CD4-positive, alpha-beta T cell treated with Interferon alpha-2 for 1 hour (primary cell): ENCODE measurements at regions not wholly inside any gene's neighbourhood (a gene's known extent, or its start where the extent isn't known, plus 50 kb on each side); places are given as distances from the start of the nearest gene placed in this dataset.

Source experiments
- DNase-seq, 2 donors: peaks; one replicate each; pipeline ENCODE4 v3.0.0-alpha.2; 2020 to 2022

DNA sequence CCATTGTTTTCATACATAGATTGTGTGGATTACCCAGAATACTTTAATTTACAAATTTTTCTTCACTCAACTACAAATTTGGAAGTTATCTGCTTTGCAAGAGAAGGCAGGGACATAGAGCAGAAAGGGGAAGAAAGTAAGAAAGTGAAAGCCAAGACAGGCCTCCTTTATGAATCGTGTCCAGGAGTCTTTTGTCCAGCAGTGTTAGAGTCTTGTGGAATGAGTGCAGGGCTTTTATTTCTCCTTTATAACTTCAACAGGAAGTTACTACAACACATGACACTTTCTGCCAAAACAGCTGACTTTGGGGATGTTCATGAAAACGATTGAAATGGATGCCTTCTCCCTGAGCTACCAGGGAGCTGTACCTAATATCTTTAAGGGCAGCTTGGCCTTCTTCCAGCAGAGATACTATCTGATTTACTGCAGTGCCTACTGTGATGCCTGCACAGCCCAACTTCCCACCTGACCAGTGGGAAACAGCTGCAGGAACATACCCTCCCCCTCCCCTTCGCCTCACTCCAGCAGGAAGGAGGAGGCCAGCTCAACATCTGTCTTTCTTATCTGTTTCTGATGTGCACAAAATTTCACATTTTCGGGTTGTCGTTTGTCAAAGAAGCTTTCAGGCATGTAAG, 557.7 kb upstream of the SLIT2 start:
- DNase-seq, result no peak

DNA sequence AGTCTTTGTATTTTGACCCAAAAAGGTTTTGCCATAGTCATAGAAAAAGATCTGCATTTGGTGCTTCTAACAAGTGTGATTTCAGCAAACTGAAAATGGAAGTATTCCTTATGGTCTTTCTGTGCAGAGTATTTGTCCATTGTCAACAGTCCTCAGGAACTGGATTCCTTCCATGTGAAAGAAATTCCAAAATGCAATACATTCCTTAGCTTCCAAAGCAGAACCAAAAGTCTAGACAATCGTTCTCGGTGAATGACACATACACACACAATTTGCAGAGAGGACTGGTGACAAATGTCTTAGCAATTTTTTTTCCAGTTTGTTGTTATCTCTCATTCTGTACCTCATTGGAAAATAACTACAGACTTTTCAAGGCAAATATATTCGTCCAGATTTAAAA, 562.2 kb upstream of the SLIT2 start:
- DNase-seq, result no peak

DNA sequence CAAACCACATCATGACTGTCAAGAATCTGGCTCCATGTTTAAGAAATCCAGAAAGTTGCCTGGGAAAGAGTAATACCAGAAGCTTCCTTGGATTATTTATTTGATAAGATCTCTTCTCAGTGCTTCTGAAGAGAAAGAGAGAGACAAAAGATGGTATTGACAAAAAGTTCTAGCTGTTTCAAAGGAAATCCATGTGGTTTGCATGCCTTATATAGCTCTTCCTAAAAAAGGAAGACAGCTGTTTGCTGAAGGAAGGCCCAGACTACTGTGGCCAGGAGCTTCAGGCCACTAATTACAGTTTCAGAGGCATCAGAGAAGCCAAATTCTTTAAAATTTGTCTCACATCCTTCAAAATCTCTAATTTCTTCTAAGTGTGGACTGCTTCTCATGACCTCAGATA, 565.2 kb upstream of the SLIT2 start:
- no peak for DNase-seq

DNA sequence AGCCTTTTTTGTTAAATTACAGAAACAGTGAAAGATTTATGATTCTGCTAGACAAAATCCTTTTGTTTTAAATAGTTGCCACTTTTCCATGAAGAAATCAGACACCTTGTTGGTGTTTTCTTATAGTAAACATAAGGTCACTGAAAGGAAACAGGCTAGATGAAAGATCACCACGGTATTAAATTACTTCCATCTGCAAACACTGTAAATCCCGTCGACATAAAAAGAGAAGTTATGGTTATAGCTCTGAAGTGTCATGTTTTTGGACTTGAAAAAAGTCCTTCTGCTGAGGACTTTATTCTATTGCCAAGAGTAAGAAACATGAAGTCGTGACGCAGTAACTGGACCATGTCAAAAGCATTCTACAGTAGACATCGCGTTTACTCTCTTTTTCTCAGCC, 567.6 kb upstream of the SLIT2 start:
- DNase-seq, result no peak

DNA sequence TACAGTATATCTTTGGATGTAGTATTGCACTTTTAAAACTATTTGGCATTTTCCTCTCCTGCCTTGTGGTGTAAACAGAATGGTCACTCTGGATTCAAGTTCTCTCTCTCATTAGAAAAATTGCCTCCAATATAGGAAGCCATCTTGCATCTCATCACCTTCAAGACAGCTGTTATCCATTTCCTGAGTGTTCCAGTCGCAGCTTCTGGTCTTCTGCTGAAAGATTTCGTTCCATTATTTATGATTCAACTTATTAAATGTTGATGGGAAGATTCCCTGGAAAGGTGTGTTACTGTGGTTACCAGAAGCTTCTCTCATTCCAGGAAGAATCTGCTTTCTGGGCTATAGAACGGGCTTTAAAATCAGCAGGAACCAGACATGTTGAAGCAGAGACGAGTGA, 568.3 kb upstream of the SLIT2 start:
- no peak for DNase-seq

DNA sequence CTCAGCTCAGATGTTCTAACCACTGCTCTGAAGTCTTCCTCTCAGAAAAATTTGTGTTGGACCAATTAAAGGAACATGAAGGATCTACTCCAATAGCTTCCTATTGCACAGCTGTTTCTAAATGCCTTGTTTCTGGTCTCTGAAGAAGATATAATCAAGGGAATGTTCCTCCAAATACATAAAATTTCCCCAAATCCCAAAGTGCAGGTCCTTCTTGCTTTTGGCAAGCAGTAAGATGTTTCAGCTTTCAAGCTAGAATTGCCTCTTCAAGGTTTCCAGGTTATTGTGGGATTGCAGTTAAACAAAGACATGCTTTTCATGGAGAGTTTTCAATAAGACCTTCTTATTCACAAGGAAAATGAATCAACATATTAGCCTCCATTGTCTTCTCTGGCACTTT, 574.5 kb upstream of the SLIT2 start:
- no peak for DNase-seq

DNA sequence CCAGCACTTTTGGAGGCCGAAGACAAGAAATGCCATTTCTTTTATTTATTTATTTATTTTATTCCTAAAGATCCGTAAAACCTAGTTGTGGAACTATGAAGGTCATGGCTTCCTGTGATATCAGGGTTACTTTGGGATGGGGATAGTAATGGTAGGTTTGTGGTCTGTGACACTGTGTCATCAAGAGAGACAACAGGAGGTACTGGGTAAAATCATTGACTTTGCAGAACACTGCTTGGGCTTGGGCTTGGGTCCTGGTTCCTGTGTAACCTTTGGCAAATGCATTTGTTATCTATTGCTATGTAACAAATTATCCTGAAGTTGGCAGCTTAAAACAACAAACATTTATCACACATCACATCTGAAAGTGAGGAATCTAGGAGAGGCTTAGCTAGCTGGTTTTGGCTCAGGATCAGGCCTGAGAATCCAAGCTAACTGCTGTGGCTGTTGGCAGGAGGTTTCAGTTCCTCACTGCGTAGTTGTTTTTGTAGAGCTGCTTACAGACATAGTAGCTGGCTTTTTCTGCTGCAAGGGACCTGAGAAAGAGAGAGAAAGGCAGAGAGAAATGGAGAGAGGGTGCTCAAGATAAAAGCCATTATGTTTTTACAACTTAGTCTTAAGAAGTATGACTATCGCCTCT, 576.4 kb upstream of the SLIT2 start:
- no peak for DNase-seq

DNA sequence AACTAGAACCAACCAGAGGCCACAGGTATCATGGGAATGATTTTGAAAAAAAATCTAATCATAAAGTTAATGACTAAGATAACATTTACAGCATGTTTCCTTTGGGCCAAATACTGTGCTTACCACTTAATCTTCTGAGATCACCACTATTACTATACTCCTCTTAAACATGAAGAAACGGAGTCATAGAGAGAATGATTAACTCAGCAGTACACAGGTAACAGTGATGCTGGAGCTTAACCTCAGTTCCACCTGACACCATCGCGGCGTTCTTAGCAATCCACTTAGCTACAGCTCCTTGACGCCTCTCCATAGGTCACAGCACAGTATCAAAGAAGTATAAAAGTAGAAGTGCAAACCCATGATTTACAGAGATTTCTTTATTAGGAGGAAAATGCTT, 592.6 kb upstream of the SLIT2 start:
- no peak for DNase-seq

DNA sequence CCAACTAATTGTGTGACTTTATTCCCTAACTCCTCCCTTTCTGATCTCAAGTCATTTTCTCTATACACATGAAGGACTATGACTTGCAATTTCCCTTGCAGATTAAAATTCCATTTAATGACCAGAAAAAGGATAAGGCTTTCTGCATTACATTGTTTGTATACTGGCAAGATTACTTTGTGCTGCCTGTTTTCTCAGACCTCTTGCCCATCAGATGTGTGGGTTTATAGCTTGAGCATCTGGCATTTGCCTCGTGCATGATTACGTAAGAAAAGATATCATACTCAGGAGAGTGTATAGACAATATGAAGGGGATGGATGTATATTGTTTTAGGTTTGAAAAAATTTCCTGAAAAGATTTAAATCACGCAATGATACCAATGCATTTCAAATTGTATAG, 593.8 kb upstream of the SLIT2 start:
- DNase-seq, result no peak

DNA sequence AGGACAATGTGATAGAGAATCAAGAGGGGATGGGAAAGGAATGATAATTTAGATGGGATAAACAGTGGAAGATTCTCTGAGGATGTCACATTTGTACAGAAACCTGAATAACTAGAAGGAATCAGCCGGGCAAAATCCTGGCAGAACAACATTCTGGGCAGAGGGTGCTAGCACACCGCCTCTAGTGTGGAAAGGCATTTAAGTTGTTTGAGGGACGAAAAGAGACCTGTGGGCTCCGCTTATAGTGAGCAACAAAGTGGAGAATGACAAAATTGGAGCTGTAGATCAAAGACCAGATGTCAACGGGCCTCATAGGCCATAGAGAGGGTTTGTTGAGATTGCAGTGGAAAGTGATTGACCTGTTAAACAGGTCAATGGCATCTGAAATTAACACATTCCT, 596.0 kb upstream of the SLIT2 start:
- DNase-seq, result no peak

DNA sequence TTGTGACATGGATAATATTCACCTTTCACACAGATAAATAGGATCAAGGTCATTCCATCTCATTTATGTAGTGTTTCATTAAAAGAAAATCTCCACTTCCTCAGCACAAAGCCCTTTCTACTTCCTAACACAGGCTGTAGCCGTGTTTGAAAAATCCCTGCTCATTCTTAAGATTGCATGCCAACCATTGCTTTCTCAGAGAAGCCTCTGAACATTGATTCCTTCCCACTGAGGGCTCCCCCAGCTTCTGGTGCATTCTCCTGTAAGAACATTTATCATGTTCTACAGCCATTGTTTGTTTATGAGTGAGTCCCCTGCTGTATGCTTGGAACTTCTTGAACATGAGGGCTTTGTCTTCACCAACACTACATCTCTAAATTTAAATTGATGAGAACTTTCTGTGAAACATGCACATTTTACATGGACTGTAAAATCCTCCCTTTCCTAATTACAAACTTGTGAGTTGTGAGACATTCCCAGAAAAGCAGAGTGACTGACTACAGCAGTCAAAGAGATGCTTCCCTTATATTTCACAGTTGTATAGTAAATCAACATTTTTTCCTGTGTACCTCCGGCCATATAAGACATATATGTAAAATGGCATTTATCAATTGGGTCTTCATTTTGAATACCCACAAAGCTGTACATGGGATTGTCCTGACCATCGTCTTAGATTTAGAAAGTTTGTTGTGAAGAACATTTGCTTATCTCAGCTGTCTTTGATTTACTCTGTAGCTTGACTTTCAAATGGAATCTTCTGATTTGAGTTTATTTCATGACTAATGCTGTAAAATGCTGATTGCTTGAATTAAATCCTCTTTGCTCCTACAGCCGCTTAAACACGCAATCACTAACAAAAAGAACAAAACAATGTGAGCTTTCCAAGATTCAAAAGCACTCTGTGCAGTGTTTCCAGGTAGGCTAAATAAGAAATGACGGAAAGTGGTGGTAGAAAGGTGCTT, 600.5 kb upstream of the SLIT2 start:
- no peak for DNase-seq

DNA sequence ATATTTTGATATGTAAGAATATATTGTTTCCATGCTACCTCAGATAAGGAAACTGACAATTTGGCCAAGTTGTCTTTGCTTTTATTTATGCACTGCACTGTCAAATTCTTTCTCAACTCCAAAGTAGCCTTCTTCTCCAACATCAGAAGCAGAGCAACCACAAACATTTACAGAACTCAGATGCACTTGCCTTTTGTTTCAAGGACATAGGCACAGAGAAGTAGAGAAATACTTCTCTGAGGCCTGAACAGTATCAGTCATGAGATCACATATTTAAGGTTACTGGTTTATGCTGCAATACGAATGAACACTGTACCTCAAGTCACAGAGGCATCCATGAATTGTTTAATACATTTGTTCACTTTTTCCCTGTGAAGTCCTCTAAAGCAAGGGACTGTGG, 606.1 kb upstream of the SLIT2 start:
- DNase-seq, result no peak

DNA sequence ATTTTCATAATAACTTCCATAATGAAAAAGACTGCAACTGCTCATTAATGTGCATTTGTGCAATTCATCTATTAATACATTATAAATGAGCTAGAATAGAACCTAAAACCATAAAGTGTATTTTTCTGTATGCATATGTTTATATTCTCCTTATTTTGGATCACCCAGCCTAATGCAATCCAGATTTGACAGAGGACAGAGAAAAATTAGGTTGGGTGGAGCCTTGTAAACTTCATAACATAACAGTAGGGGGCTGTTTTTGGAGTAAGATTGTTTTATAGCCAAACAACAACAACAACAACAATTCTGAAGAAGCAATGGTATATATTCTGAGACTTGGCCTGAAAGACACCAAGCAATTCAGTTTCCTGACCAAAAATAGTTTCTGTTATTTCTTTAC, 615.3 kb upstream of the SLIT2 start:
- no peak for DNase-seq

DNA sequence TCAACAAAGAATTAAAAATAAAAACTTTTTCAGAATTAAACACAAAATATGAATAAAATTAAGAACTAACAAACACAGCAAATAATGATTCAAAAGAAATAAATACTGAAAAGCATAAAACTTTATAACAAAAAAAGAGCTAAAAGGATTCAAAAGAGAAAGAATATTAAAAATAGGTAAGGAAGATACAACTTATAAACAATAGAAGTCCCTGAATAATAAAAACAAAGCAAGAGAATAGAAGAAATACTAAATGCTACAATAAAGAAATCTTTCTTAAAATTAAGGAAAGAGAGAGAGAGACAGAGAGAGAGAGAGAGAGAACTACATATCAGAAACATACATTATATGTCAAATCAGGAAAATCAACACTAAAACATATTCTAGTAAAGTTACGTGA, 619.9 kb upstream of the SLIT2 start:
- no peak for DNase-seq

DNA sequence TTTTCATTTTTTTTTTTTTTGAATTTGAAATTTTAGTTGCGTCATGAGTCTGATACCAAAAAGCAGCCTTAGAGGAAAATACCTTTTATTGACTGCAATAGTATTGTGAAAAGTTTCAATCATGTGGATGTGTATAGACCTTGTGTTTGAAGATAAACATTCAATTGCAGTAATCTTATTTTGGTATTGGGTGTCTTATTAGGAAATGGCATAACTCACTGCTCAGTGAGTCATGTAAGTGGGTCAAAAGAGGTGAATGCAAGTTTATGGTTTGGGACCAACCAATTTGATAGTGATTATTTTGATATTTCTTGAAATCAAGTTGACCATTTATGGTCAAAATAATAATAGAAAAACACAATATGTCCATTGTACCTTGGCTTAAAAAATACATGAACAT, 627.8 kb upstream of the SLIT2 start:
- DNase-seq, result no peak

DNA sequence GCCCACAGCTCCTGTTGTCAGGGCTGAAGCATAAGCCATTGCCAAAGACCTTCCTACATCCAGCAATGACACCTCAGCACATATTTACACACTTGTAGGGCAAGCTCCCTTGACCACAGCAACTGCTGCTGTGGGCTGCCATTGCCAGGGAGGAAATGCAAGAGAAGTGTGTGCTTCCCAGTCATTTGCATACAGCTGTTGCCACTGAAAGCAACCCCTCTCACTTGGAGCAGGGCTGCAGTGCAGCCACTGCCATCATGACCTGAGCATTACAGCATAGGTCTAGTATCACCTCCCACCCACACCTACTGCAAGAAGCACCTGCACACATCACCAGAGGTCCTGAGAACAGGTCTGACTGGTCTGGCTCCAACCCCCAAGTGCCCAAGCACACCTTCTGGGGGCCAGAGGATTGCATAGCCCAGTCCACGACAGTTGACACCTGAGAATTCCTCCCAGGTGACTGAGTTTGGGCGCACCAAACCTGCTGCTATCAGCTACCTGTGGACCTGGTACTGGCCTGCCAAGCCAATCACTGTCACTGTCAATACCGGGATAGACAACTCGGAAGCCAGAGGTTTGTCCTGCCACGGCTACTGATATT, 636.5 kb upstream of the SLIT2 start:
- DNase-seq, result no peak

DNA sequence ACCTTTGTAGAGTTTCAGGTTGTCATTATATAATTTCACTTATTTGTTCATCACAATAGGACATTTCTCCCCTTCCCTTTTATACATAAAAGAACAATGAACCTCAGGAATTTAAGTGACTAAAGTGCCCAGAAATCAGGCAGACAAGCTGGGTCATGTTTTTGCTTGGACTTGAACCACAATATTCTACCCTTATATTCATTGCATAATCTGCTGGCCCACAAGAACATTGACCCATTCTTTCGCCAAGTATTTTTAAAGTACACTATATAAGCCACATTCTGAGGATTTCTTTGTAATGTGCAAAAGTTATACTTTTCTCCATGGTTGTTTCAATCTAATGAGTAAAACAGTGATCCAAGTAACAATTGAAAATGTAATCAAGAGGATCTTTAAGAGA, 637.5 kb upstream of the SLIT2 start:
- DNase-seq, result no peak

DNA sequence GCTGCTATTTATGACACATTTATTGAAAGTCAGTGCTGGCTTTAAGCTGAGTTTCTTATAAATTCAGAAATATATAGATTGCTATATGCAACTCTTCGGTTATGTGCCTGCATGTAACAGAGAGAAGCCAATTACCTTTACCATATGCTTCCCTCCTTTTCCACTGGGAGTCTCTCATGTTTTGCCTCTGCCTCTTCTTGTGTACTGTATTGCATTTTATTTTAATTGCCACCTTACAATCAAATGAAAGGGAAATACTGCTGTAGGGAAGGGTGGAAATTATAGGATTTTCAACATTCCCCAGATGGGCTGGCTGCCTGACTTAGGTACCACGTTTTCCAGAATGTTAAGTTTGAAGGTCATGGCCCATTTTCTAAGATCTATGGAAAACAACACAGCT, 655.4 kb upstream of the SLIT2 start:
- DNase-seq, result no peak

DNA sequence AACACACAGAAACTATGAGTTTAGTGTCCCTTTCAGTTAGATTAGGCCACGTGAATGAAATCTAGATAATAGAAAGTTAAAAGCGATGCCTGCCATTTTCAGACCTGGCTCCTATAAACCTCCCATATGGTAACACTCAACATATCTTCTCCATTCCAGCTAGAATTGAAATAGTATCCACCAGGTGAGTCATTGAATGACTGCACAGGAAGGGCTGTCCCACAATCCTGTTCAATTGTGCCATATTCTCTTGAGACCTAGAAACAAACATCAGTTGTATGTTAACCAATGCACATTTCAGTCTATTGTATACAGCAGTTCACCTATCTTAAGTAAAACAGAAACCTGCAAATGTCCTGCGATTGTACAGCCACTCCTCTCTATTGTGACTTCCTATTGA, 659.3 kb upstream of the SLIT2 start:
- no peak for DNase-seq

DNA sequence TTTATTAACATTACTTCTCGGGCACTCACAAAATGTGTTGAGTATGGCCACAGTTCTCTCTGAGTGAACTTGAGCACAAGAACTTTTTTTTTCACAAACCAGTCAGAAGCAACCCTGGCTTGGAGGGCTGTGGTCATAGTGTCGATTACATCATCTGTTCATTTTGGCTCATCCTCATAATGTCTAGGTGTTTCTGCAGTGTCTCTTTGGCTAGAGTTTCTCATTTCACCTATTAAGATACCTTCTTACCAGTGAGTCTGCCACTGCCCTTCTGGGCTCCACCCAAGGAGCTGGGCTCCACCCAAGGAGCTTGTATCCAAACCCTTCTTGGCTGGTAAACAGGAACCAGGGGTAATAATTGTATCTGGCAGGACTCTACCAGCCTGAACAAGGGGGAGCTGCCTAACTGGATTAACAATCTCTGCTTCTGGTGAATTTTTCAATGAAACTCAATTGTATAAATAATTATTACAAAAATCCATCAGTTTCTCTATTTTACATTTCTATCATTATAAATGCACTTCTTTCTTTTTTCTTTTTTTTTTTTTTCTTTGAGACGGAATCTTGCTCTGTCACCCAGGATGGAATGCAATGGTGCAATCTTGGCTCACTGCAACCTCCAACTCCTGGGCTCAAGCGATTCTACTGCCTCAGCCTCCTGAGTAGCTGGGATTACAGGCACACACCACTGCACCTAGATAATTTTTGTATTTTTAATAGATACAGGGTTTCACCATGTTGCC, 667.7 kb upstream of the SLIT2 start:
- no peak for DNase-seq

DNA sequence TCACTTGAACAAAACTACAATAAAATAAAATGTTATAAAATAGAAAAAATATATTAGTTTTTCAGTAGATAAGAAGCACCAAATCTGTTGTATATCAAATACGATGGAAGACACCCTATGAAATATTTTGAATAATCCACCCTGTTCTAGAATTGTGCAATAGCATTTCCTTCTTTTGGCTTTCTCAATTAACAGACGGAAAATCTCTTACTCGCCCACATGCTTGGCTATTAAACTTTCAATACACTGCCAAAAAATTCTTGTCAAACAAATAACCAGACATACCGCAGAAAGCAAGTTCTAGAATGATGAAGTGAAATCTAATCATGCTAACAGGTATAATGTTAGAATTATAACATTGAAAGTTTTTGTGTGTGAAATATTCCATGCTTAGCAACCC, 671.6 kb upstream of the SLIT2 start:
- DNase-seq, result no peak

DNA sequence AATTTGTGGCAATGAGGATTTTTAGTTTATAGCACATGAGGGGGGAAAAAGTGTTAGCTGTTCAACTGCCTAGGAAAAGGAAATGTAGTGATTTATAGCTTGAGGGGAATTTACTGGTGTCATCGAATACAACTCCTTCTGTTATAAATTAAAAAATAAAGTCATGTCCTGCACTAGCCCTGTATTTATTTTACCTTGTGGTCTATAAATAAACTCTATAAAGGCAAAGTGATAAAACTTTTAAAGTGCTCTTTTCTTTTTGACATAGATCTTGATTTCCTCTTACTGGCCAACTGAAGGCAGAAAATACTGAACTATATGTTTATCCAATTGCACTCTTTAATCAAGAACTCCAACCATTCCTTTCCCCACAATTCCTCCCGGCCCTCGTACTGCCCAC, 672.1 kb upstream of the SLIT2 start:
- DNase-seq, result no peak

DNA sequence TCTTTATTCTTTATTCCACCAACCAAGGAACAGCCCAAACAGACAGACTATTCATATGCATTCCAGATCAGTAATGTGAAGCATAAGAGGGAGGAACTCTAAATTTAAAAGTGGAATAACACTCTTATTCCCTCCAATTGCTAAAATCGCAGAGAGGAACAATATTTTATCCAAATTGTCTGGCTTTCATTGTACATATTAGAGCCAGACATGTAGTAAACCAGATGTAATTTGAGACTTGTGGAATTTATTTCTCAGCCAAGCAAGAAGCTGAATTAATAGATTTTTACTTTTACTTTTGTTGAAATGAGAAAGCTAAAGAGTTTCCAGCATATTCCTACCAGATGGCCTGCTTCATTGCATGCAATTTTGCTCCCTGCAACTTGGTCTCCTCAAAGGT, 674.6 kb upstream of the SLIT2 start:
- DNase-seq, result no peak
